A549 (cell line): ENCODE measurements at regions not wholly inside any gene's neighbourhood (a gene's known extent, or its start where the extent isn't known, plus 50 kb on each side); places are given as distances from the start of the nearest gene placed in this dataset.

Experiments
- EHMT2 ChIP-seq: fragments of 200-600 bp; sonication (generic); IDR thresholded peaks from 2 replicates; pipeline ENCODE4 v1.6.1; 2016; ENCODE audit warnings: antibody characterized with exemption, low read depth, mild to moderate bottlenecking, moderate library complexity
- MYC ChIP-seq: IDR thresholded peaks from 2 replicates; pipeline ENCODE4 v1.6.1; 2012; ENCODE audit warnings: mild to moderate bottlenecking, inconsistent platforms, low read length, improper control_type of control experiment, borderline replicate concordance
- TF ChIP-seq, protein P1 (sequence below): fragments of 200-600 bp; sonication (generic); IDR thresholded peaks from 2 replicates; pipeline ENCODE4 v1.6.1; 2016; ENCODE audit warnings: antibody characterized with exemption, mild to moderate bottlenecking, moderate library complexity
- TF ChIP-seq, protein P2 (sequence below): fragments of >200 bp; sonication (Bioruptor Twin); formaldehyde crosslinking; IDR thresholded peaks from 3 replicates; pipeline ENCODE4 v1.5.1; 2016
- TF ChIP-seq, protein P3 (sequence below): fragments of 450-650 bp; IDR thresholded peaks from 2 replicates; pipeline ENCODE4 v1.6.1; 2014; ENCODE audit warnings: antibody characterized with exemption

DNA sequence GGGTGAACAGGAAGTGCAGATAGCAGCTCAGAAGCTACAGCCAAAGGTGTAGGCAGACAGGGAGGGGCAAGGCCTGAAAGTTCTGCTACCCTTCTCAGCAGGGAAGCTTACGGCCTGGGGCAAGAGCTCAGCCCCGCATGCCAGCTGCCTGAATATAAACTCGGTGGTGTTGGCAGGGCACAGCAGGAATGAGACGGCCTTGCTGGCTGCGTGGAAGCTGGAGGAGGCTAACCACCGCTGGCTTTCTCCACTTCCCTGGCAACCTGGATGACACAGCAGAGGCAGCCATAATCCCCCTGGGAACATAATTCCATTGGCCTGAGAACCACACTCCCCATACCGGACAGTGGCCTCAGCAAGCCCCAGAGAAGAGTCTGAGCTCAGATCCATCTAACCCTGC, 81.9 kb upstream of the PRRC2C start:
- TF ChIP-seq MYC (no peak), EHMT2 (no peak)
- TF ChIP-seq, protein P1, sequence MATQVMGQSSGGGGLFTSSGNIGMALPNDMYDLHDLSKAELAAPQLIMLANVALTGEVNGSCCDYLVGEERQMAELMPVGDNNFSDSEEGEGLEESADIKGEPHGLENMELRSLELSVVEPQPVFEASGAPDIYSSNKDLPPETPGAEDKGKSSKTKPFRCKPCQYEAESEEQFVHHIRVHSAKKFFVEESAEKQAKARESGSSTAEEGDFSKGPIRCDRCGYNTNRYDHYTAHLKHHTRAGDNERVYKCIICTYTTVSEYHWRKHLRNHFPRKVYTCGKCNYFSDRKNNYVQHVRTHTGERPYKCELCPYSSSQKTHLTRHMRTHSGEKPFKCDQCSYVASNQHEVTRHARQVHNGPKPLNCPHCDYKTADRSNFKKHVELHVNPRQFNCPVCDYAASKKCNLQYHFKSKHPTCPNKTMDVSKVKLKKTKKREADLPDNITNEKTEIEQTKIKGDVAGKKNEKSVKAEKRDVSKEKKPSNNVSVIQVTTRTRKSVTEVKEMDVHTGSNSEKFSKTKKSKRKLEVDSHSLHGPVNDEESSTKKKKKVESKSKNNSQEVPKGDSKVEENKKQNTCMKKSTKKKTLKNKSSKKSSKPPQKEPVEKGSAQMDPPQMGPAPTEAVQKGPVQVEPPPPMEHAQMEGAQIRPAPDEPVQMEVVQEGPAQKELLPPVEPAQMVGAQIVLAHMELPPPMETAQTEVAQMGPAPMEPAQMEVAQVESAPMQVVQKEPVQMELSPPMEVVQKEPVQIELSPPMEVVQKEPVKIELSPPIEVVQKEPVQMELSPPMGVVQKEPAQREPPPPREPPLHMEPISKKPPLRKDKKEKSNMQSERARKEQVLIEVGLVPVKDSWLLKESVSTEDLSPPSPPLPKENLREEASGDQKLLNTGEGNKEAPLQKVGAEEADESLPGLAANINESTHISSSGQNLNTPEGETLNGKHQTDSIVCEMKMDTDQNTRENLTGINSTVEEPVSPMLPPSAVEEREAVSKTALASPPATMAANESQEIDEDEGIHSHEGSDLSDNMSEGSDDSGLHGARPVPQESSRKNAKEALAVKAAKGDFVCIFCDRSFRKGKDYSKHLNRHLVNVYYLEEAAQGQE: no peak
- TF ChIP-seq, protein P2, sequence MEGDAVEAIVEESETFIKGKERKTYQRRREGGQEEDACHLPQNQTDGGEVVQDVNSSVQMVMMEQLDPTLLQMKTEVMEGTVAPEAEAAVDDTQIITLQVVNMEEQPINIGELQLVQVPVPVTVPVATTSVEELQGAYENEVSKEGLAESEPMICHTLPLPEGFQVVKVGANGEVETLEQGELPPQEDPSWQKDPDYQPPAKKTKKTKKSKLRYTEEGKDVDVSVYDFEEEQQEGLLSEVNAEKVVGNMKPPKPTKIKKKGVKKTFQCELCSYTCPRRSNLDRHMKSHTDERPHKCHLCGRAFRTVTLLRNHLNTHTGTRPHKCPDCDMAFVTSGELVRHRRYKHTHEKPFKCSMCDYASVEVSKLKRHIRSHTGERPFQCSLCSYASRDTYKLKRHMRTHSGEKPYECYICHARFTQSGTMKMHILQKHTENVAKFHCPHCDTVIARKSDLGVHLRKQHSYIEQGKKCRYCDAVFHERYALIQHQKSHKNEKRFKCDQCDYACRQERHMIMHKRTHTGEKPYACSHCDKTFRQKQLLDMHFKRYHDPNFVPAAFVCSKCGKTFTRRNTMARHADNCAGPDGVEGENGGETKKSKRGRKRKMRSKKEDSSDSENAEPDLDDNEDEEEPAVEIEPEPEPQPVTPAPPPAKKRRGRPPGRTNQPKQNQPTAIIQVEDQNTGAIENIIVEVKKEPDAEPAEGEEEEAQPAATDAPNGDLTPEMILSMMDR: no peak
- TF ChIP-seq, protein P3, sequence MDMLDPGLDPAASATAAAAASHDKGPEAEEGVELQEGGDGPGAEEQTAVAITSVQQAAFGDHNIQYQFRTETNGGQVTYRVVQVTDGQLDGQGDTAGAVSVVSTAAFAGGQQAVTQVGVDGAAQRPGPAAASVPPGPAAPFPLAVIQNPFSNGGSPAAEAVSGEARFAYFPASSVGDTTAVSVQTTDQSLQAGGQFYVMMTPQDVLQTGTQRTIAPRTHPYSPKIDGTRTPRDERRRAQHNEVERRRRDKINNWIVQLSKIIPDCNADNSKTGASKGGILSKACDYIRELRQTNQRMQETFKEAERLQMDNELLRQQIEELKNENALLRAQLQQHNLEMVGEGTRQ: no peak
